ENCODE measurements at regions not wholly inside any gene's neighbourhood (a gene's known extent, or its start where the extent isn't known, plus 50 kb on each side); places are given as distances from the start of the nearest gene placed in this dataset.
A peak's percentile ranks its signal among the peaks of the same experiment; 100 is the strongest.

DNA sequence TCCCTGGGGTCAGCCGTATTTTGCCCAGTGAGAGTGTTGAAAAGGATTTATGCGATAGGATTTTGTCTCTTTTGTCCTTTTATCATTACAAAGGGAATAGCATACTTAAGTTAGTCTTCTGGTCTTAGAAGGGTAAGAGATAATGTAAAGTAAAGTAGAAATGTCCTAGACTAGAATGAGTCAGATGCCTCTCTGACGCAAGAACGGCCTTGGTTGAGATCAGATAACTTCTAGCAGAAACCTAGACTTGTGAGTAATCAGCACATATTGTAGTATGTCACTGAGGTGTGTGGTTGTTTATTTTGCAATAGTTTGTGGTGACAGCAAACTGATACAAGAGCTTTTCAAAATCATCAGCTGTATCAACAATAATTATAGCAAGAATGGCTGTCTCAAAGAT, 866.1 kb downstream of the NSUN3 start:
- Histone ChIP-seq H3K27me3 (ENCODE audit: control insufficient read depth, insufficient read depth, low read length) (no peaks in the 10 kb centered on the region), H3K36me3 (ENCODE audit: control insufficient read depth, insufficient read depth, low read length) (no peaks in the 10 kb centered on the region), H3K4me3 (ENCODE audit: low read depth, low read length) (no peak overlapping the region)
- TF ChIP-seq, protein P1, sequence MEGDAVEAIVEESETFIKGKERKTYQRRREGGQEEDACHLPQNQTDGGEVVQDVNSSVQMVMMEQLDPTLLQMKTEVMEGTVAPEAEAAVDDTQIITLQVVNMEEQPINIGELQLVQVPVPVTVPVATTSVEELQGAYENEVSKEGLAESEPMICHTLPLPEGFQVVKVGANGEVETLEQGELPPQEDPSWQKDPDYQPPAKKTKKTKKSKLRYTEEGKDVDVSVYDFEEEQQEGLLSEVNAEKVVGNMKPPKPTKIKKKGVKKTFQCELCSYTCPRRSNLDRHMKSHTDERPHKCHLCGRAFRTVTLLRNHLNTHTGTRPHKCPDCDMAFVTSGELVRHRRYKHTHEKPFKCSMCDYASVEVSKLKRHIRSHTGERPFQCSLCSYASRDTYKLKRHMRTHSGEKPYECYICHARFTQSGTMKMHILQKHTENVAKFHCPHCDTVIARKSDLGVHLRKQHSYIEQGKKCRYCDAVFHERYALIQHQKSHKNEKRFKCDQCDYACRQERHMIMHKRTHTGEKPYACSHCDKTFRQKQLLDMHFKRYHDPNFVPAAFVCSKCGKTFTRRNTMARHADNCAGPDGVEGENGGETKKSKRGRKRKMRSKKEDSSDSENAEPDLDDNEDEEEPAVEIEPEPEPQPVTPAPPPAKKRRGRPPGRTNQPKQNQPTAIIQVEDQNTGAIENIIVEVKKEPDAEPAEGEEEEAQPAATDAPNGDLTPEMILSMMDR (IDR thresholded peaks at IDR 0.05; ENCODE audit: insufficient read depth, low read length, poor library complexity, severe bottlenecking) = no peak
- peak; percentile 74 for DNase-seq (ENCODE audit: low read depth)

DNA sequence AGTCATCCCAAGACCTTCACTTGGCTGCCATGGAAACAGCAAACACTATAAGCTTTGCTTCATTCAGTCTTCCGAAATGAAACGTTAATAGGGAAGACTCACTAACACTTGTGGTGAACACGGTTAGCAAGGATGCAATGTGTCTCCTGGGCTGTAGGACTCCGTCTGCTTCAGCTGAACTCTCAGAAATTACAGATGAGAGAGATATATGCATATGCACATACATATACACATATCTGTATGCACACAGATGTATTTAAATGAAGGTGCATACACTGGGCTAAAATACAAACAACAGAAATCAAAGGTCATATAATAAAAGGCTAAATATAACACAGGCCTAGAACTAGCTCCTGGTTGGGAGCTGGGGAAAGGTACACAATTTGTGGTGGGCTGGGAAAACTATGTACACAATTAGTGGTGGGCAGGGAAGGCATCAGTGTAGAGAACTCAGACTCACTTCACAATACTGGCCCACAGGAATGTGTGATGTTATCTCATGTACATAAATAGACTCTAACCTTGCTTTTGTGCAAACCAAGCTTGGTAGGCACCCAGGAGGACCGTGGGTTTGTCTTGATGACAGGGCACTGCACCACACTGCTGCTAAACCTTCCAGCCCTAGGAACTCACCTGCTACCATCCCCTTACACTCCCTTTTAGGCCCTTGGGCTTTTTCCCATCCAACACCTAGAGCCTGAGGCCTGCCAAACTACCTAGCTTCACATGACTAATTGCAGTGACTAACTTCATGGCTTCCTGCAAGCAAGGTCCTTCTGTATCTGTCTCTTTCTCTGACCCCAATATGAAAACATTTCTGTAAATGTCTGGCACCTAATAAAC, 873.1 kb downstream of the NSUN3 start:
- no peaks in the 10 kb centered on the region for H3K36me3 ChIP-seq (ENCODE audit: control insufficient read depth, insufficient read depth, low read length)
- TF ChIP-seq, protein P1 (IDR thresholded peaks at IDR 0.05; ENCODE audit: insufficient read depth, low read length, poor library complexity, severe bottlenecking) = no peak
- DNase-seq (ENCODE audit: low read depth) = no peak
- H3K4me3 ChIP-seq (ENCODE audit: low read depth, low read length) = no peak overlapping the region
- H3K27me3 ChIP-seq (ENCODE audit: control insufficient read depth, insufficient read depth, low read length) = no peaks in the 10 kb centered on the region

GRCh38 chr3:94937980-94938379, 875.1 kb downstream of the NSUN3 start:
- no peaks in the 10 kb centered on the region for H3K36me3 ChIP-seq (ENCODE audit: control insufficient read depth, insufficient read depth, low read length)
- no peaks in the 10 kb centered on the region for H3K27me3 ChIP-seq (ENCODE audit: control insufficient read depth, insufficient read depth, low read length)
- DNase-seq (ENCODE audit: low read depth) = no peak
- TF ChIP-seq, protein P1 (IDR thresholded peaks at IDR 0.05; ENCODE audit: insufficient read depth, low read length, poor library complexity, severe bottlenecking) = no peak
- H3K4me3 ChIP-seq (ENCODE audit: low read depth, low read length) = no peak overlapping the region

DNA sequence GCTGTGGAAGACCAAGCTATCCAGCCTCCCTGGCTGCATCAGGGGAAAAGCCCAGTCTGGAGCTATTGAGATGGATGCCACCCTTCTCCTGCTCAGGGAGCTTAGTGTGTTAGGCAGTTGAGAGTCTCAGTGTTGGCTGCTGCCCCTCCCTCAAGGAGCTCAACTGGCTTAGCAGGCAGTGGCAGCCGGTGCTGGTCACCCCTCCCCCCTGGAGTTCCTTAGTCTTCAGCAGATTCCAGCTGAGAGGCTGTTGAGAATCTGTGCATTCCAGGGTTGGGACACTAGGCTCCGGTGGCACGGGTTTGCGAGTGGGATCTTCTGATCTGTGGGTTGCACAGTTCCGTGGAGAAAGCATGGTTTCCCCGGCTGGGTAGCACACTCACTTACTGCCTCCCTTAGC, 883.8 kb downstream of the NSUN3 start:
- no peak overlapping the region for H3K4me3 ChIP-seq (ENCODE audit: low read depth, low read length)
- H3K36me3 ChIP-seq (ENCODE audit: control insufficient read depth, insufficient read depth, low read length) = no peaks in the 10 kb centered on the region
- H3K27me3 ChIP-seq (ENCODE audit: control insufficient read depth, insufficient read depth, low read length) = no peaks in the 10 kb centered on the region
- TF ChIP-seq, protein P1 (IDR thresholded peaks at IDR 0.05; ENCODE audit: insufficient read depth, low read length, poor library complexity, severe bottlenecking) = no peak
- DNase-seq (ENCODE audit: low read depth) = no peak

DNA sequence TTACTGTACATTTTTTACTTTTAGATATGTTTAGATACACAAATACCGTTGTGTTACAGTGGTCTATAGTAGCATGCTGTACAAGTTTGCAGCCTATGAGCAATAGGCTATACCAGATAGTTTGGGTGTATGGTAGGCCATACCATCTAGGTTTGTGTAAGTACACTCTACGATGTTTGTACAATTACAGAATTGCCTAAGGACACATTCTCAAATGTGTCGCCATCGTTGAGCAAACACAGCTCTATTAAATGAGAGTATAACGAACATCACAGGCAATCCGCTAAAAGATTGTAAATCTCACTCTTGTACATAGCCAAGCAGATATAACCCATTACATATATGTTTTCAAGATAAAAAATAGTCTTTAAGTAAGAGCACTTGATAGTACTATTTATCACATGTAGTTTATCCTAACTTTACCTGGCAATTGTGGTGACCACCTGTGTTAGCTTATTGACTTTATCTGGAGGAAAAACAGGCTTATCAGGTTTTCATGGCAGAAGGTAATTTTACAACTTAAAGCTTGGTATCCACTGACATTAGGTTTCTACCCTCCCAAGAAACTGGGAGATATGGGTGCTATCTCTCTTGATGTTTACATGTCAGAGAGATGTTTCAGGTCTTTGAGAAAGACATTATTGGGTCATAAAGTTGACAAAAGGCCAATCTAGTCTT, 898.7 kb downstream of the NSUN3 start:
- TF ChIP-seq, protein P1 (IDR thresholded peaks at IDR 0.05; ENCODE audit: insufficient read depth, low read length, poor library complexity, severe bottlenecking) = no peak
- Histone ChIP-seq H3K36me3 (ENCODE audit: control insufficient read depth, insufficient read depth, low read length) (no peaks in the 10 kb centered on the region), H3K27me3 (ENCODE audit: control insufficient read depth, insufficient read depth, low read length) (no peaks in the 10 kb centered on the region), H3K4me3 (ENCODE audit: low read depth, low read length) (no peak overlapping the region)
- DNase-seq (ENCODE audit: low read depth) = no peak

Measured in kidney epithelial cell (primary cell).